ENCODE measurements at regions not wholly inside any gene's neighbourhood (a gene's known extent, or its start where the extent isn't known, plus 50 kb on each side); places are given as distances from the start of the nearest gene placed in this dataset.

GRCh38 chr16:8130197-8130596 is 460.1 kb downstream of the TMEM114 start (continued):
- no peak for TF ChIP-seq POLR2AphosphoS5 (IDR thresholded peaks at IDR 0.05; ENCODE audit: low read depth, low read length)
- TF ChIP-seq POLR2A (IDR thresholded peaks at IDR 0.05; ENCODE audit: control extremely low read depth in 1 of 2, low read depth in 2 of 2, low read length in 2 of 2), result no peak
